ENCODE measurements at regions not wholly inside any gene's neighbourhood (a gene's known extent, or its start where the extent isn't known, plus 50 kb on each side); places are given as distances from the start of the nearest gene placed in this dataset.

DNA sequence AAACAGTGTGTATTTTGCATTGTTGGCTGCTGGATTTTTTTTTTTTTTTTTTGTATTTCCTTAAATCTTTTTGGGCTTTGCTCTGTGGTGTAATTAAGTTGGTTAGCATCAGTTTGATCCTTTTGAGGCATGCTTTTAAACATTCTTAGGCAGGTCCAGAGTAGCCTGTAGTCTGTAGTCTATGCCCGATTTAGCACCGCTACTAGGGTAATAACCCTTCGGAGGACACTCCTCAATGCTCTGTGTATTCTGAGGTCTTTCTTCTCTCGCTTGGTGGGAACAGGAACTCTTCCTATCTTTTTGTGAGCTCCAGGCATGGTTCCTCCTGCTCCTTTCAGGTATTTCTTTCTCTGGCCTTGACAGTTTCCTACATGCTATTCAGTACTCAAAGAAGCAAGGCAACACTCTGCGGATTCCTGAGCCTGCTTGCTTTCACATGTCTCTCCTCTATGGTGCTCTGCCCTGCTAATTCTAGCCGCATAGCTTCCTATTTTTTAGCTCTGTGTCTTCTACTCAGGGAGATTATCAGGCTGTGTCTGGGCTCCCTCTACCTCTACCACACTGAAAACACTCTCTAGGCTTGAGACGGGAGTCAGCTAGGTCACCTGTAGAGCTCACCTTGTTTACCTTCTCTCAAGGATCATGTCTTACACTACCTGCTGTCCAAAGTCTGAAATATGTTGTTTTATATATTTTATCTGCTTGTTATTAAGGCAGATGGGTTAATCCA lies 195.1 kb downstream of the NDFIP2 start:
- TF ChIP-seq, protein P1, sequence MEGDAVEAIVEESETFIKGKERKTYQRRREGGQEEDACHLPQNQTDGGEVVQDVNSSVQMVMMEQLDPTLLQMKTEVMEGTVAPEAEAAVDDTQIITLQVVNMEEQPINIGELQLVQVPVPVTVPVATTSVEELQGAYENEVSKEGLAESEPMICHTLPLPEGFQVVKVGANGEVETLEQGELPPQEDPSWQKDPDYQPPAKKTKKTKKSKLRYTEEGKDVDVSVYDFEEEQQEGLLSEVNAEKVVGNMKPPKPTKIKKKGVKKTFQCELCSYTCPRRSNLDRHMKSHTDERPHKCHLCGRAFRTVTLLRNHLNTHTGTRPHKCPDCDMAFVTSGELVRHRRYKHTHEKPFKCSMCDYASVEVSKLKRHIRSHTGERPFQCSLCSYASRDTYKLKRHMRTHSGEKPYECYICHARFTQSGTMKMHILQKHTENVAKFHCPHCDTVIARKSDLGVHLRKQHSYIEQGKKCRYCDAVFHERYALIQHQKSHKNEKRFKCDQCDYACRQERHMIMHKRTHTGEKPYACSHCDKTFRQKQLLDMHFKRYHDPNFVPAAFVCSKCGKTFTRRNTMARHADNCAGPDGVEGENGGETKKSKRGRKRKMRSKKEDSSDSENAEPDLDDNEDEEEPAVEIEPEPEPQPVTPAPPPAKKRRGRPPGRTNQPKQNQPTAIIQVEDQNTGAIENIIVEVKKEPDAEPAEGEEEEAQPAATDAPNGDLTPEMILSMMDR (IDR thresholded peaks at IDR 0.05; ENCODE audit: low read depth, low read length, poor library complexity, severe bottlenecking): no peak
- TF ChIP-seq EZH2phosphoT487 (IDR thresholded peaks at IDR 0.05; ENCODE audit: borderline replicate concordance, low read length): no peak

Measured in DOHH2 (cell line).